GM23338 (cell line): ENCODE measurements at regions not wholly inside any gene's neighbourhood (a gene's known extent, or its start where the extent isn't known, plus 50 kb on each side); places are given as distances from the start of the nearest gene placed in this dataset.

Experiments used
- CREB1 ChIP-seq: fragments of 250-450 bp; sonication (Bioruptor Pico); IDR thresholded peaks from 2 replicates; pipeline ENCODE4 v1.5.0; 2020; ENCODE audit warnings: low read depth, mild to moderate bottlenecking, moderate library complexity
- CTCF ChIP-seq, 2 experiments: fragments of 200-600 bp in 1 of 2; sonication (generic) in 1 of 2; conservative IDR thresholded peaks; 2 replicates each; pipeline versions ENCODE4 v1.5.1 to v1.6.1; 2016 to 2017; ENCODE audit warnings: antibody characterized with exemption in 2 of 2, low read depth in 2 of 2, mild to moderate bottlenecking in 2 of 2, moderate library complexity in 1 of 2
- EZH2 ChIP-seq: fragments of 200-600 bp; sonication (generic); IDR thresholded peaks from one replicate; pipeline ENCODE4 v1.8.0; 2017; ENCODE audit warnings: antibody characterized with exemption, mild to moderate bottlenecking, low read depth; ENCODE audit not compliant: unreplicated experiment
- EZH2phosphoT487 ChIP-seq: fragments of 200-600 bp; sonication (generic); IDR thresholded peaks from one replicate; pipeline ENCODE4 v1.8.1; 2018; ENCODE audit warnings: antibody characterized with exemption; ENCODE audit not compliant: unreplicated experiment
- JUNB ChIP-seq: IDR thresholded peaks from one replicate; pipeline ENCODE4 v1.6.1; 2016; ENCODE audit warnings: antibody characterized with exemption; ENCODE audit not compliant: unreplicated experiment
- STAT1 ChIP-seq: IDR thresholded peaks from one replicate; pipeline ENCODE4 v1.6.1; 2016; ENCODE audit warnings: antibody characterized with exemption; ENCODE audit not compliant: unreplicated experiment
- ZNF331 ChIP-seq: fragments of 250-450 bp; sonication (Bioruptor Pico); IDR thresholded peaks from 2 replicates; pipeline ENCODE4 v1.5.0; 2020; ENCODE audit warnings: low read depth, mild to moderate bottlenecking, moderate library complexity
- TF ChIP-seq, protein P1 (sequence below): IDR thresholded peaks from one replicate; pipeline ENCODE4 v1.6.1; 2018; ENCODE audit warnings: antibody characterized with exemption; ENCODE audit not compliant: unreplicated experiment

- TF ChIP-seq CTCF (conservative IDR thresholded peaks at IDR 0.05; ENCODE audit: low read depth in 2 of 2) (no peak), EZH2phosphoT487 (no peak), CREB1 (CRISPR knock-in tag) (no peak), EZH2 (no peak), ZNF331 (CRISPR knock-in tag) (no peak), STAT1 (no peak), JUNB (no peak)
- TF ChIP-seq, protein P1, sequence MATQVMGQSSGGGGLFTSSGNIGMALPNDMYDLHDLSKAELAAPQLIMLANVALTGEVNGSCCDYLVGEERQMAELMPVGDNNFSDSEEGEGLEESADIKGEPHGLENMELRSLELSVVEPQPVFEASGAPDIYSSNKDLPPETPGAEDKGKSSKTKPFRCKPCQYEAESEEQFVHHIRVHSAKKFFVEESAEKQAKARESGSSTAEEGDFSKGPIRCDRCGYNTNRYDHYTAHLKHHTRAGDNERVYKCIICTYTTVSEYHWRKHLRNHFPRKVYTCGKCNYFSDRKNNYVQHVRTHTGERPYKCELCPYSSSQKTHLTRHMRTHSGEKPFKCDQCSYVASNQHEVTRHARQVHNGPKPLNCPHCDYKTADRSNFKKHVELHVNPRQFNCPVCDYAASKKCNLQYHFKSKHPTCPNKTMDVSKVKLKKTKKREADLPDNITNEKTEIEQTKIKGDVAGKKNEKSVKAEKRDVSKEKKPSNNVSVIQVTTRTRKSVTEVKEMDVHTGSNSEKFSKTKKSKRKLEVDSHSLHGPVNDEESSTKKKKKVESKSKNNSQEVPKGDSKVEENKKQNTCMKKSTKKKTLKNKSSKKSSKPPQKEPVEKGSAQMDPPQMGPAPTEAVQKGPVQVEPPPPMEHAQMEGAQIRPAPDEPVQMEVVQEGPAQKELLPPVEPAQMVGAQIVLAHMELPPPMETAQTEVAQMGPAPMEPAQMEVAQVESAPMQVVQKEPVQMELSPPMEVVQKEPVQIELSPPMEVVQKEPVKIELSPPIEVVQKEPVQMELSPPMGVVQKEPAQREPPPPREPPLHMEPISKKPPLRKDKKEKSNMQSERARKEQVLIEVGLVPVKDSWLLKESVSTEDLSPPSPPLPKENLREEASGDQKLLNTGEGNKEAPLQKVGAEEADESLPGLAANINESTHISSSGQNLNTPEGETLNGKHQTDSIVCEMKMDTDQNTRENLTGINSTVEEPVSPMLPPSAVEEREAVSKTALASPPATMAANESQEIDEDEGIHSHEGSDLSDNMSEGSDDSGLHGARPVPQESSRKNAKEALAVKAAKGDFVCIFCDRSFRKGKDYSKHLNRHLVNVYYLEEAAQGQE = no peak
These were observed 142.0 kb upstream of the IGSF21 start for GRCh38 chr1:17965515-17966100.
